ENCODE measurements at regions not wholly inside any gene's neighbourhood (a gene's known extent, or its start where the extent isn't known, plus 50 kb on each side); places are given as distances from the start of the nearest gene placed in this dataset.

DNA sequence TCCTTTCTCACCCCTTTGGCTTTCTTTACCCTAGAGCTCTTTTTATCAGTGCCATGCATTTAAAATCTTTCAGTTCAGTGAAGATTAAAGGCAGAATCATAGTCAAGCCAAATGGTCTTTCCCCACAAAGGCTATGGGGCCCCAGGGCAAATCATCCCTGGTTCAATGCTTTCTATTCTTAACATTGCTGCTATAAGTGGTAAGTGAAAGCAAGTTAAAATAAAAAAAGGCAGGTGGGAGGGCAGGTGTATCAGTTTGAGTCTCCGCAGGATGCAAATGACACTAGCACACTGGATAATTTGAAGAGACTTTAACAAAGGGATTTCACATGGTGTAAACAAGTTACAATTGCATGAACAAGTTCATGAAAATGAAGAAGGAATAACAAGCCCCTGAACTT, 757.4 kb downstream of the SATB2 start:
- TF ChIP-seq, protein P1, sequence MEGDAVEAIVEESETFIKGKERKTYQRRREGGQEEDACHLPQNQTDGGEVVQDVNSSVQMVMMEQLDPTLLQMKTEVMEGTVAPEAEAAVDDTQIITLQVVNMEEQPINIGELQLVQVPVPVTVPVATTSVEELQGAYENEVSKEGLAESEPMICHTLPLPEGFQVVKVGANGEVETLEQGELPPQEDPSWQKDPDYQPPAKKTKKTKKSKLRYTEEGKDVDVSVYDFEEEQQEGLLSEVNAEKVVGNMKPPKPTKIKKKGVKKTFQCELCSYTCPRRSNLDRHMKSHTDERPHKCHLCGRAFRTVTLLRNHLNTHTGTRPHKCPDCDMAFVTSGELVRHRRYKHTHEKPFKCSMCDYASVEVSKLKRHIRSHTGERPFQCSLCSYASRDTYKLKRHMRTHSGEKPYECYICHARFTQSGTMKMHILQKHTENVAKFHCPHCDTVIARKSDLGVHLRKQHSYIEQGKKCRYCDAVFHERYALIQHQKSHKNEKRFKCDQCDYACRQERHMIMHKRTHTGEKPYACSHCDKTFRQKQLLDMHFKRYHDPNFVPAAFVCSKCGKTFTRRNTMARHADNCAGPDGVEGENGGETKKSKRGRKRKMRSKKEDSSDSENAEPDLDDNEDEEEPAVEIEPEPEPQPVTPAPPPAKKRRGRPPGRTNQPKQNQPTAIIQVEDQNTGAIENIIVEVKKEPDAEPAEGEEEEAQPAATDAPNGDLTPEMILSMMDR (IDR thresholded peaks at IDR 0.05; ENCODE audit: poor library complexity) = no peak
- TF ChIP-seq EZH2phosphoT487 (IDR thresholded peaks at IDR 0.05; ENCODE audit: low read depth, severe bottlenecking, unreplicated experiment) (no peak), EZH2 (IDR thresholded peaks at IDR 0.05; ENCODE audit: borderline replicate concordance) (no peak)

Measured in hepatocyte (in vitro differentiated cells).